ENCODE measurements at regions not wholly inside any gene's neighbourhood (a gene's known extent, or its start where the extent isn't known, plus 50 kb on each side); places are given as distances from the start of the nearest gene placed in this dataset.

DNA sequence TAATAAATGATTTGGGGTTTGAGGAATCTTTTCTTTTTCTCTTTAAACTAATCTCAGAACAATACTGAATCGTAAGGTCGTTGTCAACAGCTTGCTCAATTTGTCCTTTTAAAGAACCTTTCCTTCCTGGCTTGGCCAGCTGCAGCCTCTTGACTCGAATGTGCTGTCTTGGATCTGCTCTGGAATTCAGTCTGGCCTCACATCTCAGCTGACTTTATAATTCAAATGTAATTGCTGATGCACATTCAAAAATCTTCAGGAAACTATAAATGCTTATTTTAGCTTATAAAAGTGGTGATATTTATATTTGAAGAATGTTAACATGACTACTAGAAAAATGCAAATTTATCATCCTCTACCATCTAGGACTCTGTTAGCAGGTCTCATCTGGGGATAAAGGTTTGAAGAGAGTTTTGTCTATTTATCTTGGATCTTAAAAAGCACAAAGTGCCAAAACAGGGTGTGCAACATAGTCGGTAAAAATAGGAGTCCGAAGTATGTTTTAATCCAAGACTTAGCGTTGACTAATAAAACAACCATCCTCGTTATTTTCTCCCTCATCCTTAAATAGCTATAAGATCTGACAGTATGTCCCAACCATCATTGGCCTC lies 1035.2 kb downstream of the MCTP2 start:
- no peak overlapping the region for H2AFZ ChIP-seq (ENCODE audit: low read length)
- no peaks in the 10 kb centered on the region for H3K4me1 ChIP-seq (ENCODE audit: low read length)
- H3K4me2 ChIP-seq (ENCODE audit: low read depth, low read length) = no peak overlapping the region

DNA sequence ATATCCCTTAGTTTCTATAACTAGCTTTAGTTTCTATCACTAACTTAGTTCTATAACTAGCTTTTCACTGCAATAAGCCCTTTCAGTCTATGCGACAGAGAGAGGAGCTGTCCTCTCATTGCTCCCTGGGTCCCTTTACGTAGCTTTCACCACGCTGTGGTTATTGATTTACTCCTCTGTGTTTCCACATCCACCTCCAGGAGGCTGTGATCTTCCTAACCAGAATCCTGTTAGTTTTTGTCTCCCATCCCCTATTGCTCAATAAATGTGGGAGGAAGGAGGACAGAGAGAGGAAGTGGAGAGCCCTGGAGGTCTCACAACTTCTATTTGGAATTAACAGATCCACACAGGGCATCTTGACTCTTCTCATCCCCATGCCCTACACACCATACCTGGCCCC lies 1036.1 kb downstream of the MCTP2 start:
- TF ChIP-seq, protein P1, sequence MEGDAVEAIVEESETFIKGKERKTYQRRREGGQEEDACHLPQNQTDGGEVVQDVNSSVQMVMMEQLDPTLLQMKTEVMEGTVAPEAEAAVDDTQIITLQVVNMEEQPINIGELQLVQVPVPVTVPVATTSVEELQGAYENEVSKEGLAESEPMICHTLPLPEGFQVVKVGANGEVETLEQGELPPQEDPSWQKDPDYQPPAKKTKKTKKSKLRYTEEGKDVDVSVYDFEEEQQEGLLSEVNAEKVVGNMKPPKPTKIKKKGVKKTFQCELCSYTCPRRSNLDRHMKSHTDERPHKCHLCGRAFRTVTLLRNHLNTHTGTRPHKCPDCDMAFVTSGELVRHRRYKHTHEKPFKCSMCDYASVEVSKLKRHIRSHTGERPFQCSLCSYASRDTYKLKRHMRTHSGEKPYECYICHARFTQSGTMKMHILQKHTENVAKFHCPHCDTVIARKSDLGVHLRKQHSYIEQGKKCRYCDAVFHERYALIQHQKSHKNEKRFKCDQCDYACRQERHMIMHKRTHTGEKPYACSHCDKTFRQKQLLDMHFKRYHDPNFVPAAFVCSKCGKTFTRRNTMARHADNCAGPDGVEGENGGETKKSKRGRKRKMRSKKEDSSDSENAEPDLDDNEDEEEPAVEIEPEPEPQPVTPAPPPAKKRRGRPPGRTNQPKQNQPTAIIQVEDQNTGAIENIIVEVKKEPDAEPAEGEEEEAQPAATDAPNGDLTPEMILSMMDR (IDR thresholded peaks at IDR 0.05; ENCODE audit: low read length) = no peak
- no peak for TF ChIP-seq EZH2phosphoT487 (IDR thresholded peaks at IDR 0.05; ENCODE audit: low read length)
- no peak for TF ChIP-seq EZH2 (optimal IDR thresholded peaks at IDR 0.05; ENCODE audit: low read depth, low read length)
- Histone ChIP-seq H4K20me1 (ENCODE audit: insufficient read depth, low read length) (no peaks in the 10 kb centered on the region), H3K27ac (ENCODE audit: low read length) (no peak overlapping the region), H3K4me1 (ENCODE audit: low read length) (no peaks in the 10 kb centered on the region), H3K9me3 (replicated peaks; ENCODE audit: insufficient read depth, low read length) (no peaks in the 10 kb centered on the region), H3K27me3 (replicated peaks; ENCODE audit: insufficient read depth, low read length) (no peaks in the 10 kb centered on the region), H3K4me3 (ENCODE audit: low read length) (no peak overlapping the region), H3K79me2 (ENCODE audit: low read length) (no peaks in the 10 kb centered on the region), H3K36me3 (replicated peaks; ENCODE audit: insufficient read depth, low read length) (no peaks in the 10 kb centered on the region), H3K9me2 (replicated peaks; ENCODE audit: insufficient read depth, low read length) (no peaks in the 10 kb centered on the region), H3K4me2 (ENCODE audit: low read depth, low read length) (no peak overlapping the region), H3F3A (ENCODE audit: insufficient read depth, low read length) (no peaks in the 10 kb centered on the region), H3K9ac (ENCODE audit: low read length) (no peak overlapping the region), H2AFZ (ENCODE audit: low read length) (no peak overlapping the region)
- DNase-seq = no peak

More for the DNA sequence above, 1035.2 kb downstream of the MCTP2 start:
- no peaks in the 10 kb centered on the region for H3F3A ChIP-seq (ENCODE audit: insufficient read depth, low read length)
- H4K20me1 ChIP-seq (ENCODE audit: insufficient read depth, low read length) = no peaks in the 10 kb centered on the region
- H3K79me2 ChIP-seq (ENCODE audit: low read length) = no peaks in the 10 kb centered on the region
- H3K27ac ChIP-seq (ENCODE audit: low read length) = no peak overlapping the region
- H3K9ac ChIP-seq (ENCODE audit: low read length) = no peak overlapping the region
- no peak for DNase-seq
- H3K9me3 ChIP-seq (replicated peaks; ENCODE audit: insufficient read depth, low read length) = no peaks in the 10 kb centered on the region
- no peaks in the 10 kb centered on the region for H3K27me3 ChIP-seq (replicated peaks; ENCODE audit: insufficient read depth, low read length)
- TF ChIP-seq EZH2 (optimal IDR thresholded peaks at IDR 0.05; ENCODE audit: low read depth, low read length) = no peak
- no peak for TF ChIP-seq EZH2phosphoT487 (IDR thresholded peaks at IDR 0.05; ENCODE audit: low read length)
- TF ChIP-seq, protein P1 (IDR thresholded peaks at IDR 0.05; ENCODE audit: low read length) = no peak
- no peaks in the 10 kb centered on the region for H3K9me2 ChIP-seq (replicated peaks; ENCODE audit: insufficient read depth, low read length)
- no peak overlapping the region for H3K4me3 ChIP-seq (ENCODE audit: low read length)
- no peaks in the 10 kb centered on the region for H3K36me3 ChIP-seq (replicated peaks; ENCODE audit: insufficient read depth, low read length)

DNA sequence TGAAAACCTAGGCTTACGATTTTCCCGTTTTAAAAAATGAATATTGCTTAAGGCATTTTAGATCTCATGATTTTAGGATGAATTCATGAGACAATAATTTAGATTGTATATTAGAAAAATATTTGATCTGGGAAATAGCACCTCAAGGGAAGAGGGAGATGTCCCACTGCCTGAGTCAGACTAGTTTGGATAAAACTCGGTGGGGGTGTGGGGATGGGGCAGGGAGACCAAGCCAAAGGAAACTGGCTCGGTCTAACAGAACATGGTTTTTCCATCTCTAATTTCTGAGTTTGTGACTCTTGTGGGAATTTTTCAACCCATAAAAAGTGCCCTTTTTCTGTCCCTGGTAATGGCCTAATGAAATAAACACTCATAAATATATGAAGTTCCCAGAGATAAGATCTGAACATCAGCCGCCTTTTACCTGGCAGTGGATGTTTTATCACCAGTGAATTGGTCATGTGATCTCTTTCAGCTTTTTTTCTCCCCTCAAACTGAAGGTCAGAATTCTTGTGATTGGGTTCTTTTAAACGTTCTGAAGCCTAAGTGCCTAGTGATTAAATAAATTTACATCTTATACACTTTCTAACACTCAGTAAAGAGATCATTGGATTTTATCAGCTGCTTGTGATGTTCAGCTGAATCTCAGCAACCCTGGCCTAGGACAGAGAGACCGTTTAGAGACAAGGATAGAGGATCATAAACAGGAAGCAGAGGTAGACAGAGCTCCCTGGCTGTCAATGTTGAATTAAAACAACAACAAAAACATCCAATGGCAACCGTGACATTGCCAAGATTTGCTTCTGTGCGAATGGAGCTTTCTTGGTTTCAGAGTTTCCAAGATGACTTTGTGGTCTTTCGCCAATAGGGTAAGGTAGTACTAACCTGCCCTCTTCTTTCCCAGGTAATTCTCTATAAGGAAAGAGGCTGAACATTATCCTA lies 1038.2 kb downstream of the MCTP2 start:
- no peak for DNase-seq
- no peaks in the 10 kb centered on the region for H3K36me3 ChIP-seq (replicated peaks; ENCODE audit: insufficient read depth, low read length)
- H3K4me1 ChIP-seq (ENCODE audit: low read length) = no peaks in the 10 kb centered on the region
- no peak overlapping the region for H3K4me3 ChIP-seq (ENCODE audit: low read length)
- no peaks in the 10 kb centered on the region for H3K27me3 ChIP-seq (replicated peaks; ENCODE audit: insufficient read depth, low read length)
- H3F3A ChIP-seq (ENCODE audit: insufficient read depth, low read length) = no peaks in the 10 kb centered on the region
- no peak overlapping the region for H3K4me2 ChIP-seq (ENCODE audit: low read depth, low read length)
- no peaks in the 10 kb centered on the region for H4K20me1 ChIP-seq (ENCODE audit: insufficient read depth, low read length)
- H3K9me2 ChIP-seq (replicated peaks; ENCODE audit: insufficient read depth, low read length) = no peaks in the 10 kb centered on the region
- no peak overlapping the region for H3K27ac ChIP-seq (ENCODE audit: low read length)
- H3K9me3 ChIP-seq (replicated peaks; ENCODE audit: insufficient read depth, low read length) = no peaks in the 10 kb centered on the region
- H3K79me2 ChIP-seq (ENCODE audit: low read length) = no peaks in the 10 kb centered on the region
- no peak overlapping the region for H3K9ac ChIP-seq (ENCODE audit: low read length)
- H2AFZ ChIP-seq (ENCODE audit: low read length) = no peak overlapping the region
- TF ChIP-seq EZH2 (optimal IDR thresholded peaks at IDR 0.05; ENCODE audit: low read depth, low read length) (no peak), EZH2phosphoT487 (IDR thresholded peaks at IDR 0.05; ENCODE audit: low read length) (no peak)
- TF ChIP-seq, protein P1 (IDR thresholded peaks at IDR 0.05; ENCODE audit: low read length) = no peak

All from MM.1S (cell line).